Right lobe of liver (tissue), 6 donors: ENCODE measurements at regions not wholly inside any gene's neighbourhood (a gene's known extent, or its start where the extent isn't known, plus 50 kb on each side); places are given as distances from the start of the nearest gene placed in this dataset.

ENCODE experiments used
- ATAC-seq, 4 donors: fragments of 200-7000 bp; cut with Tn5 transposase; one replicate each; pipeline ENCODE4 v1.9.1; 2020; ENCODE audit warnings: mild to moderate bottlenecking in 4 of 4, moderate library complexity in 4 of 4
- DNase-seq, 3 donors: peaks; one replicate each; pipeline ENCODE4 v3.0.0-alpha.2; 2020
- H3K27ac ChIP-seq, 3 donors: fragments of 200-600 bp; one replicate each; pipeline ENCODE4 v1.8.0; 2022
- H3K27me3 ChIP-seq, 2 donors: fragments of 200-600 bp; one replicate each; pipeline ENCODE4 v1.8.0; 2022
- H3K36me3 ChIP-seq, 4 donors: fragments of 200-600 bp; sonication (generic) in 1 of 4; one replicate each; pipeline versions ENCODE4 v1.5.1 to v1.8.0; 2017 to 2022; ENCODE audit warnings: control low read depth in 1 of 4
- H3K4me1 ChIP-seq, 4 donors: fragments of 200-600 bp; sonication (generic) in 1 of 4; one replicate each; pipeline versions ENCODE4 v1.5.1 to v1.8.0; 2017 to 2022; ENCODE audit warnings: control low read depth in 1 of 4
- H3K4me3 ChIP-seq, 3 donors: fragments of 200-600 bp; one replicate each; pipeline ENCODE4 v1.8.0; 2022
- H3K9me3 ChIP-seq, 4 donors: fragments of 200-600 bp; sonication (generic) in 1 of 4; one replicate each; pipeline versions ENCODE4 v1.5.1 to v1.8.0; 2017 to 2022; ENCODE audit warnings: control low read depth in 1 of 4
- POLR2A ChIP-seq: fragments of 450-650 bp; IDR thresholded peaks from one replicate; pipeline ENCODE4 v1.6.1; 2017; ENCODE audit warnings: antibody characterized with exemption, mild to moderate bottlenecking
- WGBS: methylation state at CpG from one replicate; pipeline ENCODE4 v1.1.6; 2018; ENCODE audit warnings: low coverage, low lambda C conversion rate; ENCODE audit not compliant: insufficient coverage; ENCODE audit errors: missing lambda C conversion rate; 5-methylcytosine and 5-hydroxymethylcytosine counted together
- intact Hi-C, 2 donors: fragments of 100-400 bp; cut with DNase I; formaldehyde crosslinking; loops; one replicate each; pipeline versions ENCODE4 v1.11.2 to v1.14.1; 2022
- TF ChIP-seq, protein P1 (sequence below), 4 donors: fragments of 200-600 bp in 3 of 4; fragments of 450-650 bp in 1 of 4; IDR thresholded peaks; one replicate each; pipeline versions ENCODE4 v1.5.1 to v1.8.0; 2016 to 2022; ENCODE audit warnings: antibody characterized with exemption in 4 of 4, mild to moderate bottlenecking in 2 of 4
- donor health status: DM: no; HTN: yes; CAD: no.
- donor health status: DM: no; HTN: no; CAD: no.
- donor health status: DM: no; HTN: no; CAD: no.
- donor health status: DM: no; HTN: yes; CAD: no.
- donor health status: DM: no; HTN: yes; CAD: no.

DNA sequence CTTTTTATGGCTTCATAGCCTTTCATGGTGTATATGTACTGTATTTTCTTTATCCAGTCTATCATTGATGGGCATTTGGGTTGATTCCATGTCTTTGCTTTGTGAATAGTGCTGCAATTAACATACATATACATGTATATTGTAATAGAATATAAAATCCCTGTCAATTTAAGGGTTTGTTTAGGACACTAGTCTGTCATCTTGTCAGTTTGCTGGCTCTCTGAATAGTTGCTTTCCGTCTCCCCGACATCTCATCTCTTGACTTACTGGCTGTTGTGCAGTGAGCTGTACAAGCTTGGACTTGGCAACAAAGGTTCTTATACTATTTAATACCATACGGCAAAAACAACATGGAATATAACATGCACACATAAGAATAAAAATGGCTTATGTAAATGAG lies 1487.5 kb downstream of the LRRC4C start:
- TF ChIP-seq, protein P1, sequence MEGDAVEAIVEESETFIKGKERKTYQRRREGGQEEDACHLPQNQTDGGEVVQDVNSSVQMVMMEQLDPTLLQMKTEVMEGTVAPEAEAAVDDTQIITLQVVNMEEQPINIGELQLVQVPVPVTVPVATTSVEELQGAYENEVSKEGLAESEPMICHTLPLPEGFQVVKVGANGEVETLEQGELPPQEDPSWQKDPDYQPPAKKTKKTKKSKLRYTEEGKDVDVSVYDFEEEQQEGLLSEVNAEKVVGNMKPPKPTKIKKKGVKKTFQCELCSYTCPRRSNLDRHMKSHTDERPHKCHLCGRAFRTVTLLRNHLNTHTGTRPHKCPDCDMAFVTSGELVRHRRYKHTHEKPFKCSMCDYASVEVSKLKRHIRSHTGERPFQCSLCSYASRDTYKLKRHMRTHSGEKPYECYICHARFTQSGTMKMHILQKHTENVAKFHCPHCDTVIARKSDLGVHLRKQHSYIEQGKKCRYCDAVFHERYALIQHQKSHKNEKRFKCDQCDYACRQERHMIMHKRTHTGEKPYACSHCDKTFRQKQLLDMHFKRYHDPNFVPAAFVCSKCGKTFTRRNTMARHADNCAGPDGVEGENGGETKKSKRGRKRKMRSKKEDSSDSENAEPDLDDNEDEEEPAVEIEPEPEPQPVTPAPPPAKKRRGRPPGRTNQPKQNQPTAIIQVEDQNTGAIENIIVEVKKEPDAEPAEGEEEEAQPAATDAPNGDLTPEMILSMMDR (IDR thresholded peaks at IDR 0.05), result no peak
- TF ChIP-seq POLR2A, result no peak
- Histone ChIP-seq H3K27ac (no peak overlapping the region), H3K36me3 (no peaks in the 10 kb centered on the region), H3K27me3 (no peaks in the 10 kb centered on the region), H3K9me3 (no peaks in the 10 kb centered on the region), H3K4me1 (no peaks in the 10 kb centered on the region), H3K4me3 (no peak overlapping the region)
- WGBS, result 66% methylated on average over 3 of the region's 3 CpGs
- DNase-seq (no peak), ATAC-seq (no peak)
- intact Hi-C loops, result no loop called here

GRCh38 chr11:39968071-39968470 lies 1491.4 kb downstream of the LRRC4C start:
- intact Hi-C loops, result no loop called here
- H3K27me3 ChIP-seq, result no peaks in the 10 kb centered on the region
- 70% methylated on average over 5 of the region's 5 CpGs for WGBS
- no peaks in the 10 kb centered on the region for H3K9me3 ChIP-seq
- H3K36me3 ChIP-seq, result no peaks in the 10 kb centered on the region
- no peak for TF ChIP-seq POLR2A
- TF ChIP-seq, protein P1 (IDR thresholded peaks at IDR 0.05), result no peak
- H3K27ac ChIP-seq, result no peak overlapping the region
- ATAC-seq (no peak), DNase-seq (no peak)
- H3K4me1 ChIP-seq, result no peaks in the 10 kb centered on the region
- H3K4me3 ChIP-seq, result no peak overlapping the region

GRCh38 chr11:39965701-39966100 lies 1493.8 kb downstream of the LRRC4C start:
- TF ChIP-seq POLR2A, result no peak
- TF ChIP-seq, protein P1 (IDR thresholded peaks at IDR 0.05), result no peak
- no peaks in the 10 kb centered on the region for H3K4me1 ChIP-seq
- ATAC-seq (no peak), DNase-seq (no peak)
- intact Hi-C loops, result no loop called here
- H3K27me3 ChIP-seq, result no peaks in the 10 kb centered on the region
- H3K9me3 ChIP-seq, result no peaks in the 10 kb centered on the region
- H3K36me3 ChIP-seq, result no peaks in the 10 kb centered on the region
- WGBS, result 48% methylated on average over 5 of the region's 5 CpGs
- no peak overlapping the region for H3K27ac ChIP-seq
- H3K4me3 ChIP-seq, result no peak overlapping the region

- intact Hi-C loops, result no loop called here
Measured at GRCh38 chr11:39960206-39960605, 1499.2 kb downstream of the LRRC4C start.

More at GRCh38 chr11:39960206-39960605, 1499.2 kb downstream of the LRRC4C start:
- no peak overlapping the region for H3K27ac ChIP-seq
- H3K4me1 ChIP-seq, result no peaks in the 10 kb centered on the region
- DNase-seq, result no peak
- 54% methylated on average over 6 of the region's 6 CpGs for WGBS
- no peaks in the 10 kb centered on the region for H3K27me3 ChIP-seq
- no peaks in the 10 kb centered on the region for H3K36me3 ChIP-seq
- no peak overlapping the region for H3K4me3 ChIP-seq
- TF ChIP-seq, protein P1 (IDR thresholded peaks at IDR 0.05), result no peak
- no peak for TF ChIP-seq POLR2A
- no peak for ATAC-seq
- H3K9me3 ChIP-seq, result no peaks in the 10 kb centered on the region
